Upper lobe of left lung (tissue), 4 donors: ENCODE measurements at regions not wholly inside any gene's neighbourhood (a gene's known extent, or its start where the extent isn't known, plus 50 kb on each side); places are given as distances from the start of the nearest gene placed in this dataset.

Experiments used
- EP300 ChIP-seq, 4 donors: sonication (generic); formaldehyde crosslinking; IDR thresholded peaks; one replicate each; pipeline ENCODE4 v1.5.1; 2017; ENCODE audit warnings: antibody characterized with exemption in 4 of 4, control low read depth in 2 of 4
- POLR2A ChIP-seq, 4 donors: fragments of 450-650 bp; IDR thresholded peaks; one replicate each; pipeline ENCODE4 v1.5.1; 2016 to 2017; ENCODE audit warnings: antibody characterized with exemption in 4 of 4, mild to moderate bottlenecking in 2 of 4
- POLR2AphosphoS5 ChIP-seq, 2 donors: sonication (generic); formaldehyde crosslinking; IDR thresholded peaks; one replicate each; pipeline ENCODE4 v1.5.1; 2017; ENCODE audit warnings: antibody characterized with exemption in 2 of 2
- TF ChIP-seq, protein P1 (sequence below), 6 experiments: fragments of 450-650 bp in 4 of 6; fragments of 200-600 bp in 2 of 6; sonication (generic) in 2 of 6; IDR thresholded peaks; one replicate each; pipeline ENCODE4 v1.5.1; 2016 to 2019; ENCODE audit warnings: antibody characterized with exemption in 6 of 6

DNA sequence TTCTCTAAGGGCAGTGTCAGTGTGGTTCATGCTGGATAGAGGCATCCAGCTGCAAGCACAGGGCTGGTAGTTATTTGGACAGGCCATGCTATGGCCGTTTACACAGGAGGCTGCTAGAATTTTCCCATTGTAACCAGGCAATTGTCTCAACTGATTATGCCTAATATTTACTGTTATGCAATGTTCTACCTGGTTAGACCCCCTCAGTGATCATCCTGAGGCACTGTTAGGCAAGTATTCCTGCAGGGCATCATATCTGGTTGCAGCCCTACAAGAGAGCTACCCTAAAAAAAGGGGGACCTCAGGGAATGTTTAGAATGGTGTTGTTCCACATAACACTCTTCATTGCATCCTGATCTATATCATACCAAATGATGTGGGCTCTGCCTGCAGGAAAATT is 1124.6 kb downstream of the JRKL start:
- TF ChIP-seq, protein P1, sequence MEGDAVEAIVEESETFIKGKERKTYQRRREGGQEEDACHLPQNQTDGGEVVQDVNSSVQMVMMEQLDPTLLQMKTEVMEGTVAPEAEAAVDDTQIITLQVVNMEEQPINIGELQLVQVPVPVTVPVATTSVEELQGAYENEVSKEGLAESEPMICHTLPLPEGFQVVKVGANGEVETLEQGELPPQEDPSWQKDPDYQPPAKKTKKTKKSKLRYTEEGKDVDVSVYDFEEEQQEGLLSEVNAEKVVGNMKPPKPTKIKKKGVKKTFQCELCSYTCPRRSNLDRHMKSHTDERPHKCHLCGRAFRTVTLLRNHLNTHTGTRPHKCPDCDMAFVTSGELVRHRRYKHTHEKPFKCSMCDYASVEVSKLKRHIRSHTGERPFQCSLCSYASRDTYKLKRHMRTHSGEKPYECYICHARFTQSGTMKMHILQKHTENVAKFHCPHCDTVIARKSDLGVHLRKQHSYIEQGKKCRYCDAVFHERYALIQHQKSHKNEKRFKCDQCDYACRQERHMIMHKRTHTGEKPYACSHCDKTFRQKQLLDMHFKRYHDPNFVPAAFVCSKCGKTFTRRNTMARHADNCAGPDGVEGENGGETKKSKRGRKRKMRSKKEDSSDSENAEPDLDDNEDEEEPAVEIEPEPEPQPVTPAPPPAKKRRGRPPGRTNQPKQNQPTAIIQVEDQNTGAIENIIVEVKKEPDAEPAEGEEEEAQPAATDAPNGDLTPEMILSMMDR (IDR thresholded peaks at IDR 0.05) = no peak
- no peak for TF ChIP-seq POLR2A (IDR thresholded peaks at IDR 0.05)
- TF ChIP-seq POLR2AphosphoS5 (IDR thresholded peaks at IDR 0.05) = no peak
- no peak for TF ChIP-seq EP300 (IDR thresholded peaks at IDR 0.05)
